B cell (primary cell): ENCODE measurements at regions not wholly inside any gene's neighbourhood (a gene's known extent, or its start where the extent isn't known, plus 50 kb on each side); places are given as distances from the start of the nearest gene placed in this dataset.

Experiments used
- ATAC-seq: fragments of 200-7000 bp; cut with Tn5 transposase; one replicate; pipeline ENCODE4 v1.10.0; 2021; ENCODE audit warnings: low read depth, mild to moderate bottlenecking, moderate number of reproducible peaks, moderate library complexity
- CTCF ChIA-PET: fragments of 350-600 bp; sonication (Branson Sonifier 250); formaldehyde crosslinking; loops from one replicate; lab custom pipeline; 2021; ENCODE audit warnings: antibody characterized with exemption, inconsistent platforms; lab: Charles Lee
- POLR2A ChIA-PET: fragments of 350-600 bp; sonication (Branson Sonifier 250); formaldehyde crosslinking; loops from one replicate; lab custom pipeline; 2021; ENCODE audit warnings: antibody characterized with exemption; lab: Charles Lee
- DNase-seq: peaks from one replicate; pipeline ENCODE4 v3.0.0; 2013
- H2AFZ ChIP-seq: 2 replicates; pipeline ENCODE4 v1.6.1; 2012; ENCODE audit warnings: mild to moderate bottlenecking, low read depth, low read length; ENCODE audit not compliant: insufficient read depth, poor library complexity, severe bottlenecking
- H3K27ac ChIP-seq, 2 donors: 1 replicate in 1 of 2; 2 replicates in 1 of 2; pipeline ENCODE4 v1.5.1; 2012 to 2013; ENCODE audit warnings: low read length in 2 of 2, mild to moderate bottlenecking in 2 of 2, moderate library complexity in 1 of 2
- H3K27me3 ChIP-seq, 4 experiments: fragments of 200-600 bp in 1 of 4; sonication (generic) in 1 of 4; replicated peaks in 1 of 4; 1 replicate in 2 of 4; 2 replicates in 2 of 4; pipeline versions ENCODE4 v1.6.1 to v1.7.0; 2013 to 2016; ENCODE audit warnings: low read length in 3 of 4, mild to moderate bottlenecking in 2 of 4, mixed read lengths in 1 of 4, moderate library complexity in 1 of 4; ENCODE audit not compliant: insufficient read depth in 4 of 4, control insufficient read depth in 3 of 4; ENCODE audit errors: control extremely low read depth in 1 of 4
- H3K36me3 ChIP-seq, 2 experiments: replicated peaks in 1 of 2; 1 replicate in 1 of 2; 2 replicates in 1 of 2; pipeline versions ENCODE4 v1.6.1 to v1.7.1; 2013; ENCODE audit warnings: low read length in 1 of 2; ENCODE audit not compliant: insufficient read depth in 2 of 2, control insufficient read depth in 1 of 2; ENCODE audit errors: control extremely low read depth in 1 of 2, extremely low read depth in 1 of 2
- H3K4me1 ChIP-seq, 2 donors: fragments of 200-600 bp in 1 of 2; sonication (generic) in 1 of 2; 1 replicate in 1 of 2; 2 replicates in 1 of 2; pipeline versions ENCODE4 v1.5.1 to v1.6.1; 2013 to 2017; ENCODE audit warnings: low read length in 2 of 2; ENCODE audit not compliant: control insufficient read depth in 2 of 2, insufficient read depth in 2 of 2
- H3K4me2 ChIP-seq: replicated peaks from 2 replicates; pipeline ENCODE3; 2012; ENCODE audit warnings: mild to moderate bottlenecking, low read depth, low read length; ENCODE audit not compliant: poor library complexity, severe bottlenecking
- H3K4me3 ChIP-seq, 5 experiments: fragments of 200-600 bp in 1 of 5; sonication (generic) in 1 of 5; 1 replicate in 3 of 5; 2 replicates in 2 of 5; pipeline versions ENCODE4 v1.5.1 to v1.7.0; 2011 to 2016; ENCODE audit warnings: low read length in 4 of 5, mild to moderate bottlenecking in 4 of 5, low read depth in 2 of 5, control low read depth in 1 of 5, moderate library complexity in 1 of 5; ENCODE audit not compliant: insufficient read depth in 1 of 5; ENCODE audit errors: control extremely low read depth in 1 of 5, extremely low read depth in 1 of 5
- H3K79me2 ChIP-seq: fragments of 200-600 bp; sonication (generic); one replicate; pipeline ENCODE4 v1.6.0; 2016; ENCODE audit warnings: low read length; ENCODE audit not compliant: control insufficient read depth, insufficient read depth
- H3K9ac ChIP-seq: fragments of 200-600 bp; sonication (generic); 2 replicates; pipeline ENCODE4 v1.6.1; 2017; ENCODE audit warnings: mild to moderate bottlenecking, low read length, moderate library complexity
- H3K9me3 ChIP-seq, 3 donors: one replicate each; pipeline versions ENCODE4 v1.6.1 to v1.7.1; 2013; ENCODE audit warnings: low read length in 2 of 3; ENCODE audit not compliant: control insufficient read depth in 2 of 3, insufficient read depth in 1 of 3; ENCODE audit errors: control extremely low read depth in 1 of 3
- H4K20me1 ChIP-seq: 2 replicates; pipeline ENCODE4 v1.6.0; 2012; ENCODE audit warnings: mild to moderate bottlenecking, low read length; ENCODE audit not compliant: insufficient read depth, control insufficient read depth, poor library complexity, severe bottlenecking
- H3K27ac Mint-ChIP-seq: one replicate; pipeline ENCODE4 v1.8.0; 2021; ENCODE audit warnings: mixed read lengths
- H3K27me3 Mint-ChIP-seq: one replicate; pipeline ENCODE4 v1.8.0; 2021; ENCODE audit warnings: mixed read lengths
- H3K4me1 Mint-ChIP-seq: one replicate; pipeline ENCODE4 v1.8.0; 2021; ENCODE audit warnings: mixed read lengths
- H3K4me3 Mint-ChIP-seq: one replicate; pipeline ENCODE4 v1.8.0; 2021; ENCODE audit warnings: mixed read lengths
- H3K9me3 Mint-ChIP-seq: one replicate; pipeline ENCODE4 v1.8.0; 2022; ENCODE audit warnings: mixed read lengths; ENCODE audit not compliant: insufficient read depth
- CTCF ChIP-seq: fragments of 200-600 bp; IDR thresholded peaks from one replicate; pipeline ENCODE4 v1.8.0; 2022; ENCODE audit warnings: antibody characterized with exemption, mild to moderate bottlenecking
- EZH2 ChIP-seq: IDR thresholded peaks from 2 replicates; pipeline ENCODE4 v1.6.1; 2012; ENCODE audit warnings: borderline replicate concordance, low read depth, mild to moderate bottlenecking, moderate library complexity, low read length; ENCODE audit not compliant: insufficient read depth, poor library complexity, severe bottlenecking
- WGBS: methylation state at CpG from one replicate; pipeline ENCODE4 v1.1.5; 2013; ENCODE audit warnings: missing lambda C conversion rate; ENCODE audit not compliant: insufficient coverage; 5-methylcytosine and 5-hydroxymethylcytosine counted together
- intact Hi-C: fragments of 100-400 bp; cut with micrococcal nuclease; formaldehyde crosslinking; loops from one replicate; pipeline ENCODE4 v1.10.0; 2022

GRCh38 chr4:58646126-58646525, 1535.9 kb upstream of the IGFBP7 start:
- Mint-ChIP-seq H3K9me3 (peaks cover 2% of the 10 kb centered on the region), H3K4me1 (no peaks in the 10 kb centered on the region), H3K27me3 (no peaks in the 10 kb centered on the region), H3K27ac (no peak overlapping the region), H3K4me3 (no peak overlapping the region)
- DNase-seq (no peak), ATAC-seq (no peak)
- ChIA-PET POLR2A (no interaction called here), CTCF (no interaction called here)
- H3K27ac ChIP-seq: no peak overlapping the region
- no peak overlapping the region for H3K4me2 ChIP-seq
- H3K27me3 ChIP-seq: no peaks in the 10 kb centered on the region
- H3K9me3 ChIP-seq: no peaks in the 10 kb centered on the region
- H3K4me3 ChIP-seq: no peak overlapping the region
- WGBS: 86% methylated on average over 1 of the region's 3 CpGs
- no peak overlapping the region for H2AFZ ChIP-seq
- H3K9ac ChIP-seq: no peak overlapping the region
- no peaks in the 10 kb centered on the region for H3K79me2 ChIP-seq
- no peaks in the 10 kb centered on the region for H3K4me1 ChIP-seq
- no peaks in the 10 kb centered on the region for H4K20me1 ChIP-seq
- TF ChIP-seq EZH2 (no peak), CTCF (no peak)
- intact Hi-C loops: no loop called here
- no peaks in the 10 kb centered on the region for H3K36me3 ChIP-seq

- POLR2A ChIA-PET: no interaction called here
- Histone ChIP-seq H3K27ac (no peak overlapping the region), H4K20me1 (no peaks in the 10 kb centered on the region), H3K9ac (no peak overlapping the region), H3K27me3 (no peaks in the 10 kb centered on the region), H3K9me3 (no peaks in the 10 kb centered on the region), H3K4me3 (no peak overlapping the region), H3K4me1 (no peaks in the 10 kb centered on the region), H3K79me2 (no peaks in the 10 kb centered on the region), H3K4me2 (no peak overlapping the region), H3K36me3 (no peaks in the 10 kb centered on the region), H2AFZ (no peak overlapping the region)
- WGBS: no CpG with 5 or more reads among the region's 3 CpGs
- DNase-seq (no peak), ATAC-seq (no peak)
- no peaks in the 10 kb centered on the region for H3K4me1 Mint-ChIP-seq
- H3K27ac Mint-ChIP-seq: no peak overlapping the region
- no peak overlapping the region for H3K4me3 Mint-ChIP-seq
- H3K9me3 Mint-ChIP-seq: no peaks in the 10 kb centered on the region
- CTCF ChIA-PET: no interaction called here
- no peak for TF ChIP-seq EZH2
- H3K27me3 Mint-ChIP-seq: no peaks in the 10 kb centered on the region
- intact Hi-C loops: no loop called here
Observed at GRCh38 chr4:58644549-58644948, 1534.4 kb upstream of the IGFBP7 start.
